CD4-positive, alpha-beta T cell (primary cell): ENCODE measurements at regions not wholly inside any gene's neighbourhood (a gene's known extent, or its start where the extent isn't known, plus 50 kb on each side); places are given as distances from the start of the nearest gene placed in this dataset.
A peak's percentile ranks its signal among the peaks of the same experiment; 100 is the strongest.

Experiments
- ATAC-seq: fragments of 200-7000 bp; cut with Tn5 transposase; one replicate; pipeline ENCODE4 v1.10.0; 2022; ENCODE audit warnings: mild to moderate bottlenecking; ENCODE audit not compliant: poor library complexity
- CTCF ChIA-PET: fragments of 350-600 bp; sonication (Branson Sonifier 250); formaldehyde crosslinking; loops from one replicate; lab custom pipeline; 2021; ENCODE audit warnings: antibody characterized with exemption, inconsistent platforms; lab: Charles Lee
- POLR2A ChIA-PET: fragments of 350-600 bp; sonication (Branson Sonifier 250); formaldehyde crosslinking; loops from one replicate; lab custom pipeline; 2021; ENCODE audit warnings: antibody characterized with exemption, inconsistent platforms; lab: Charles Lee
- DNase-seq, 14 experiments: peaks; one replicate each; pipeline ENCODE4 v3.0.0-alpha.2; 2013 to 2020; ENCODE audit warnings: mixed read lengths in 2 of 14
- H3K27ac ChIP-seq, 2 donors: one replicate each; pipeline versions ENCODE4 v1.5.1 to v1.7.0; 2013; ENCODE audit warnings: low read length in 2 of 2, low read depth in 1 of 2, mild to moderate bottlenecking in 1 of 2
- H3K27me3 ChIP-seq, 2 experiments: 1 replicate in 1 of 2; 2 replicates in 1 of 2; pipeline versions ENCODE4 v1.6.1 to v1.7.0; 2013; ENCODE audit warnings: low read length in 2 of 2, control low read depth in 1 of 2, mild to moderate bottlenecking in 1 of 2, moderate library complexity in 1 of 2; ENCODE audit not compliant: insufficient read depth in 2 of 2, control insufficient read depth in 1 of 2
- H3K36me3 ChIP-seq: one replicate; pipeline ENCODE4 v1.6.1; 2013; ENCODE audit warnings: low read length, control low read depth; ENCODE audit not compliant: insufficient read depth
- H3K4me1 ChIP-seq: one replicate; pipeline ENCODE4 v1.6.1; 2013; ENCODE audit warnings: low read length, control low read depth; ENCODE audit not compliant: insufficient read depth
- H3K4me3 ChIP-seq: one replicate; pipeline ENCODE4 v1.5.1; 2013; ENCODE audit warnings: mild to moderate bottlenecking, low read length, moderate library complexity
- H3K9me3 ChIP-seq, 2 experiments: 1 replicate in 1 of 2; 2 replicates in 1 of 2; pipeline versions ENCODE4 v1.6.1 to v1.7.0; 2013; ENCODE audit warnings: low read length in 2 of 2, mild to moderate bottlenecking in 2 of 2, control low read depth in 1 of 2, moderate library complexity in 1 of 2; ENCODE audit not compliant: control insufficient read depth in 1 of 2, insufficient read depth in 1 of 2
- H3K27ac Mint-ChIP-seq: one replicate; pipeline ENCODE4 v1.8.0; 2020; ENCODE audit warnings: mixed read lengths
- H3K27me3 Mint-ChIP-seq: one replicate; pipeline ENCODE4 v1.8.0; 2021; ENCODE audit warnings: mixed read lengths
- H3K36me3 Mint-ChIP-seq: one replicate; pipeline ENCODE4 v1.8.0; 2021; ENCODE audit warnings: low read depth, mixed read lengths
- H3K4me1 Mint-ChIP-seq: one replicate; pipeline ENCODE4 v1.8.0; 2021; ENCODE audit warnings: low read depth, mixed read lengths
- H3K4me3 Mint-ChIP-seq: one replicate; pipeline ENCODE4 v1.8.0; 2020; ENCODE audit warnings: mild to moderate bottlenecking, mixed read lengths
- H3K9me3 Mint-ChIP-seq: one replicate; pipeline ENCODE4 v1.8.0; 2020; ENCODE audit warnings: mixed read lengths
- CTCF ChIP-seq: fragments of 200-600 bp; IDR thresholded peaks from one replicate; pipeline ENCODE4 v1.8.0; 2022; ENCODE audit warnings: antibody characterized with exemption, mild to moderate bottlenecking
- intact Hi-C, 2 experiments: fragments of 100-400 bp; cut with DNase I in 1 of 2; cut with micrococcal nuclease in 1 of 2; formaldehyde crosslinking; loops; one replicate each; pipeline versions ENCODE4 v1.15.1 to v1.9.0; 2023 to 2025; cut with DNase I, micrococcal nuclease

GRCh38 chr1:185404907-185405568 is 88.0 kb upstream of the IVNS1ABP start:
- no peak overlapping the region for H3K27ac Mint-ChIP-seq
- POLR2A ChIA-PET, result interaction anchor here (0.5 kb wide), 1 partner anchor 129 kb away, joined by 3 read pairs; no protein-coding TSS in a partner anchor

GRCh38 chr1:185404291-185404690 is 87.2 kb upstream of the IVNS1ABP start:
- peak overlapping the region; percentile 17 for H3K4me3 ChIP-seq
- H3K4me1 Mint-ChIP-seq, result no peaks in the 10 kb centered on the region
- H3K36me3 ChIP-seq, result no peaks in the 10 kb centered on the region
- intact Hi-C loops, result no loop called here
- H3K27ac ChIP-seq, result no peak overlapping the region
- peaks cover 2% of the 10 kb centered on the region for H3K4me1 ChIP-seq
- no peaks in the 10 kb centered on the region for H3K27me3 Mint-ChIP-seq
- no peak for DNase-seq
- H3K4me3 Mint-ChIP-seq, result no peak overlapping the region
- H3K27me3 ChIP-seq, result no peaks in the 10 kb centered on the region
- no peak for ATAC-seq
- no peaks in the 10 kb centered on the region for H3K36me3 Mint-ChIP-seq
- CTCF ChIA-PET, result no interaction called here
- H3K27ac Mint-ChIP-seq, result no peak overlapping the region
- H3K9me3 Mint-ChIP-seq, result peaks cover 2% of the 10 kb centered on the region
- H3K9me3 ChIP-seq, result peaks cover 4 to 5% of the 10 kb centered on the region in 2 experiments
- TF ChIP-seq CTCF, result no peak
- POLR2A ChIA-PET, result no interaction called here

More at GRCh38 chr1:185404907-185405568, 88.0 kb upstream of the IVNS1ABP start:
- H3K4me1 ChIP-seq, result peaks cover 2% of the 10 kb centered on the region
- DNase-seq, result no peak
- intact Hi-C loops, result no loop called here
- no peaks in the 10 kb centered on the region for H3K27me3 ChIP-seq
- no peaks in the 10 kb centered on the region for H3K36me3 ChIP-seq
- no peak overlapping the region for H3K4me3 ChIP-seq
- no peak for TF ChIP-seq CTCF
- Mint-ChIP-seq H3K9me3 (peaks cover 2% of the 10 kb centered on the region), H3K4me1 (no peaks in the 10 kb centered on the region), H3K27me3 (no peaks in the 10 kb centered on the region), H3K36me3 (no peaks in the 10 kb centered on the region), H3K4me3 (no peak overlapping the region)
- no peak overlapping the region for H3K27ac ChIP-seq
- peaks cover 4 to 5% of the 10 kb centered on the region in 2 experiments for H3K9me3 ChIP-seq
- CTCF ChIA-PET, result no interaction called here
- no peak for ATAC-seq

GRCh38 chr1:185402930-185403329 is 85.9 kb upstream of the IVNS1ABP start:
- Mint-ChIP-seq H3K4me1 (no peaks in the 10 kb centered on the region), H3K9me3 (peaks cover 2% of the 10 kb centered on the region), H3K27ac (no peak overlapping the region), H3K27me3 (no peaks in the 10 kb centered on the region), H3K36me3 (no peaks in the 10 kb centered on the region), H3K4me3 (no peak overlapping the region)
- DNase-seq (peak in 1 of 14 experiments; percentile 16), ATAC-seq (no peak)
- no peak for TF ChIP-seq CTCF
- Histone ChIP-seq H3K36me3 (no peaks in the 10 kb centered on the region), H3K4me1 (peaks cover 2% of the 10 kb centered on the region), H3K9me3 (peaks cover 4 to 5% of the 10 kb centered on the region in 2 experiments), H3K27me3 (no peaks in the 10 kb centered on the region), H3K27ac (no peak overlapping the region), H3K4me3 (no peak overlapping the region)
- intact Hi-C loops, result no loop called here
- POLR2A ChIA-PET, result no interaction called here
- CTCF ChIA-PET, result no interaction called here
